ENCODE measurements at regions not wholly inside any gene's neighbourhood (a gene's known extent, or its start where the extent isn't known, plus 50 kb on each side); places are given as distances from the start of the nearest gene placed in this dataset.

DNA sequence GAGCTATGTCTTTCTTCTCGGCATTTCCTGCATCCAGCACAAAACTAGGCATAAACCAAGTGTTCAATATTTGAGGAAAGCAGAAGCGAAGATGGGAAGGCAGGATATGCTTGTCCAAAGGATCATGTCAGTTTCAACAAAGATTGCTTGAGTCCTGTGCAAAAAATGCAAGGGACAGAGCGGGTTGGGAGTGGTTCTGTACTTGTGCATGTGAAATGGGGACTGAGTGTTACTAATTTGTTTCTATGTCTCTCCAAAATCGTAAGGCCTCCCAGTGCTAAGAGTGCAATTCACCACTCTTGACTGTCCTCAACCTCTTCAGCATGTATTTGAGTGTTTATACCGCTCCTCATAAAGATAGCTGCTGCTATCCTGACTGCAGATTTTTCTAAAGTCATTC lies 166.2 kb downstream of the DLEU7 start:
- TF ChIP-seq, protein P1, sequence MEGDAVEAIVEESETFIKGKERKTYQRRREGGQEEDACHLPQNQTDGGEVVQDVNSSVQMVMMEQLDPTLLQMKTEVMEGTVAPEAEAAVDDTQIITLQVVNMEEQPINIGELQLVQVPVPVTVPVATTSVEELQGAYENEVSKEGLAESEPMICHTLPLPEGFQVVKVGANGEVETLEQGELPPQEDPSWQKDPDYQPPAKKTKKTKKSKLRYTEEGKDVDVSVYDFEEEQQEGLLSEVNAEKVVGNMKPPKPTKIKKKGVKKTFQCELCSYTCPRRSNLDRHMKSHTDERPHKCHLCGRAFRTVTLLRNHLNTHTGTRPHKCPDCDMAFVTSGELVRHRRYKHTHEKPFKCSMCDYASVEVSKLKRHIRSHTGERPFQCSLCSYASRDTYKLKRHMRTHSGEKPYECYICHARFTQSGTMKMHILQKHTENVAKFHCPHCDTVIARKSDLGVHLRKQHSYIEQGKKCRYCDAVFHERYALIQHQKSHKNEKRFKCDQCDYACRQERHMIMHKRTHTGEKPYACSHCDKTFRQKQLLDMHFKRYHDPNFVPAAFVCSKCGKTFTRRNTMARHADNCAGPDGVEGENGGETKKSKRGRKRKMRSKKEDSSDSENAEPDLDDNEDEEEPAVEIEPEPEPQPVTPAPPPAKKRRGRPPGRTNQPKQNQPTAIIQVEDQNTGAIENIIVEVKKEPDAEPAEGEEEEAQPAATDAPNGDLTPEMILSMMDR (IDR thresholded peaks at IDR 0.05; ENCODE audit: insufficient read depth, low read length, poor library complexity, severe bottlenecking) = no peak
- no peak for TF ChIP-seq EZH2phosphoT487 (conservative IDR thresholded peaks at IDR 0.05; ENCODE audit: low read length)

All from SU-DHL-6 (cell line).